ENCODE measurements at regions not wholly inside any gene's neighbourhood (a gene's known extent, or its start where the extent isn't known, plus 50 kb on each side); places are given as distances from the start of the nearest gene placed in this dataset.

GRCh38 chr7:54967377-54967776, 51.4 kb upstream of the EGFR start:
- H2BK120ac ChIP-seq (ENCODE audit: insufficient read depth, low read length, poor library complexity): no peak overlapping the region
- peaks cover 1% of the 10 kb centered on the region for H3K9me3 ChIP-seq (ENCODE audit: insufficient read depth, low read depth, low read length)
- H2BK12ac ChIP-seq (ENCODE audit: low read length): no peak overlapping the region
- no peak overlapping the region for H2AFZ ChIP-seq (ENCODE audit: insufficient read depth, low read length, poor library complexity)
- H3K18ac ChIP-seq (ENCODE audit: low read length): no peak overlapping the region
- no peak overlapping the region for H3K9ac ChIP-seq (ENCODE audit: low read length)
- DNase-seq: peak; percentile 86 to 97
- H3K27me3 ChIP-seq (ENCODE audit: insufficient read depth, low read length): no peaks in the 10 kb centered on the region
- H3K4me1 ChIP-seq (ENCODE audit: control insufficient read depth in 1 of 2, insufficient read depth in 2 of 2, low read length in 2 of 2): peaks cover 0 to 3% of the 10 kb centered on the region in 2 experiments
- H3K4me2 ChIP-seq (ENCODE audit: low read length): no peak overlapping the region
- no peak overlapping the region for H3K23ac ChIP-seq (ENCODE audit: low read length)
- H4K91ac ChIP-seq (ENCODE audit: low read depth, low read length): no peak overlapping the region
- no peak overlapping the region for H3K4me3 ChIP-seq (ENCODE audit: low read depth, low read length)
- H2BK5ac ChIP-seq (ENCODE audit: low read depth, low read length, poor library complexity): no peak overlapping the region
- no peak overlapping the region for H4K8ac ChIP-seq (ENCODE audit: low read depth, low read length)
- H3K27ac ChIP-seq (ENCODE audit: low read depth, low read length): no peak overlapping the region
- no CpG with 5 or more reads among the region's 8 CpGs for WGBS (ENCODE audit: extremely low coverage, insufficient coverage, insufficient read length)
- no peak overlapping the region for H3K14ac ChIP-seq (ENCODE audit: low read length)
- H3K36me3 ChIP-seq (ENCODE audit: control insufficient read depth in 1 of 2, insufficient read depth in 2 of 2, low read length in 2 of 2): no peaks in the 10 kb centered on the region
- no peaks in the 10 kb centered on the region for H3K79me1 ChIP-seq (ENCODE audit: low read length)
- no peaks in the 10 kb centered on the region for H3K79me2 ChIP-seq (ENCODE audit: control insufficient read depth, insufficient read depth, low read length, poor library complexity)
- H4K12ac ChIP-seq (ENCODE audit: low read depth, low read length): no peak overlapping the region
- no peak overlapping the region for H3K4ac ChIP-seq (ENCODE audit: low read depth, low read length)
- H2AK5ac ChIP-seq (ENCODE audit: low read length): no peak overlapping the region

DNA sequence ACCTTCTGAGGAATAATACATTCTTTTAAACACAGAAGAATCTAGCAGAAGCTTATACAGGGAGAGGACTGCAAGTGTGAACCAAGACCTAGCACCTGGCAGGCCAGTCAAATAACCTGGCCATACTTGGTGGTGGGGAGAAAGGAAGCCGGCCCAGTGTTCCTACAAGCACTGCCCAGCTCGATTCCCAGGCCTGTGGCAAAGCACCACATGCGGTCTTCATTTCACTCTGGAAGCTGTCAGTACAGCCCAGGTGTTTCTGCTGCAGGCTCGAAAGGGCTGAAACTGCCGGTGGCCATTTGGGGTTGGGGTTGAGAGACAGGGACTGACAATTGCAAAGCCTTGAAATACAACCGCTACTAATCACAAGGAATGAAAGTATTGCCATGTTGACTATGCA, 50.8 kb upstream of the EGFR start:
- Histone ChIP-seq H3K9ac (ENCODE audit: low read length) (no peak overlapping the region), H2BK12ac (ENCODE audit: low read length) (no peak overlapping the region), H3K79me1 (ENCODE audit: low read length) (no peaks in the 10 kb centered on the region), H3K14ac (ENCODE audit: low read length) (no peak overlapping the region), H3K4ac (ENCODE audit: low read depth, low read length) (no peak overlapping the region), H4K91ac (ENCODE audit: low read depth, low read length) (no peak overlapping the region), H3K27ac (ENCODE audit: low read depth, low read length) (no peak overlapping the region), H3K79me2 (ENCODE audit: control insufficient read depth, insufficient read depth, low read length, poor library complexity) (no peaks in the 10 kb centered on the region), H3K4me3 (ENCODE audit: low read depth, low read length) (no peak overlapping the region), H2BK5ac (ENCODE audit: low read depth, low read length, poor library complexity) (no peak overlapping the region), H3K18ac (ENCODE audit: low read length) (no peak overlapping the region), H2BK120ac (ENCODE audit: insufficient read depth, low read length, poor library complexity) (peak overlapping the region; percentile 6), H4K8ac (ENCODE audit: low read depth, low read length) (no peak overlapping the region), H3K23ac (ENCODE audit: low read length) (no peak overlapping the region), H3K4me2 (ENCODE audit: low read length) (no peak overlapping the region), H3K36me3 (ENCODE audit: control insufficient read depth in 1 of 2, insufficient read depth in 2 of 2, low read length in 2 of 2) (no peaks in the 10 kb centered on the region), H3K27me3 (ENCODE audit: insufficient read depth, low read length) (no peaks in the 10 kb centered on the region), H2AFZ (ENCODE audit: insufficient read depth, low read length, poor library complexity) (no peak overlapping the region), H2AK5ac (ENCODE audit: low read length) (no peak overlapping the region), H3K9me3 (ENCODE audit: insufficient read depth, low read depth, low read length) (peaks cover 1% of the 10 kb centered on the region), H3K4me1 (ENCODE audit: control insufficient read depth in 1 of 2, insufficient read depth in 2 of 2, low read length in 2 of 2) (peaks cover 0 to 3% of the 10 kb centered on the region in 2 experiments), H4K12ac (ENCODE audit: low read depth, low read length) (no peak overlapping the region)
- no peak for DNase-seq
- no CpG with 5 or more reads among the region's 6 CpGs for WGBS (ENCODE audit: extremely low coverage, insufficient coverage, insufficient read length)
